Peyer's patch (tissue), 4 donors: ENCODE measurements at regions not wholly inside any gene's neighbourhood (a gene's known extent, or its start where the extent isn't known, plus 50 kb on each side); places are given as distances from the start of the nearest gene placed in this dataset.
"Not testable (repeated sequence)": the region's sequence is repeated elsewhere in the genome, so short reads cannot be mapped to it uniquely, and the experiment has no call there.

Experiments
- DNase-seq, 3 donors: peaks; one replicate each; pipeline ENCODE4 v3.0.0-alpha.2; 2017 to 2019
- H3K27ac ChIP-seq, 4 donors: fragments of 200-600 bp; sonication (generic); one replicate each; pipeline ENCODE4 v1.5.1; 2016 to 2019
- H3K27me3 ChIP-seq, 2 donors: fragments of 200-600 bp; sonication (generic); one replicate each; pipeline ENCODE4 v1.5.1; 2019
- H3K36me3 ChIP-seq, 3 donors: fragments of 200-600 bp; sonication (generic); one replicate each; pipeline ENCODE4 v1.5.1; 2016 to 2019
- H3K4me1 ChIP-seq, 4 donors: fragments of 200-600 bp; sonication (generic); one replicate each; pipeline ENCODE4 v1.5.1; 2016 to 2019
- H3K4me3 ChIP-seq, 4 donors: fragments of 200-600 bp; sonication (generic); 1 replicate in 3 of 4; 2 replicates in 1 of 4; pipeline ENCODE4 v1.5.1; 2016 to 2019; ENCODE audit warnings: mild to moderate bottlenecking in 1 of 4
- H3K9me3 ChIP-seq, 4 donors: fragments of 200-600 bp; sonication (generic); one replicate each; pipeline ENCODE4 v1.5.1; 2016 to 2019; ENCODE audit warnings: mild to moderate bottlenecking in 1 of 4
- POLR2A ChIP-seq, 2 donors: fragments of 450-650 bp; IDR thresholded peaks; one replicate each; pipeline ENCODE4 v1.5.1; 2017; ENCODE audit warnings: antibody characterized with exemption in 2 of 2, mild to moderate bottlenecking in 2 of 2, moderate library complexity in 2 of 2
- TF ChIP-seq, protein P1 (sequence below), 6 experiments: fragments of 450-650 bp in 4 of 6; fragments of 200-600 bp in 2 of 6; sonication (generic) in 1 of 6; IDR thresholded peaks; one replicate each; pipeline ENCODE4 v1.5.1; 2017 to 2019; ENCODE audit warnings: antibody characterized with exemption in 6 of 6, mild to moderate bottlenecking in 3 of 6, moderate library complexity in 1 of 6

- no peaks in the 10 kb centered on the region for H3K9me3 ChIP-seq
- no peak for DNase-seq
- H3K4me3 ChIP-seq: no peak overlapping the region
- H3K27ac ChIP-seq: no peak overlapping the region
- H3K4me1 ChIP-seq: no peaks in the 10 kb centered on the region
- no peaks in the 10 kb centered on the region for H3K36me3 ChIP-seq
- H3K27me3 ChIP-seq: no peaks in the 10 kb centered on the region
- no peak for TF ChIP-seq POLR2A (IDR thresholded peaks at IDR 0.05)
Measured at GRCh38 chr4:107423677-107424405, 296.2 kb downstream of the PAPSS1 start.

- not testable (repeated sequence) for H3K36me3 ChIP-seq, H3K9me3 ChIP-seq, H3K4me1 ChIP-seq, H3K27ac ChIP-seq, H3K27me3 ChIP-seq, DNase-seq, H3K4me3 ChIP-seq
Measured at GRCh38 chr4:107419536-107419935, 300.5 kb downstream of the PAPSS1 start.

GRCh38 chr4:107419052-107419451 is 301.0 kb downstream of the PAPSS1 start:
- H3K27ac ChIP-seq: no peak overlapping the region
- no peaks in the 10 kb centered on the region for H3K9me3 ChIP-seq
- TF ChIP-seq, protein P1, sequence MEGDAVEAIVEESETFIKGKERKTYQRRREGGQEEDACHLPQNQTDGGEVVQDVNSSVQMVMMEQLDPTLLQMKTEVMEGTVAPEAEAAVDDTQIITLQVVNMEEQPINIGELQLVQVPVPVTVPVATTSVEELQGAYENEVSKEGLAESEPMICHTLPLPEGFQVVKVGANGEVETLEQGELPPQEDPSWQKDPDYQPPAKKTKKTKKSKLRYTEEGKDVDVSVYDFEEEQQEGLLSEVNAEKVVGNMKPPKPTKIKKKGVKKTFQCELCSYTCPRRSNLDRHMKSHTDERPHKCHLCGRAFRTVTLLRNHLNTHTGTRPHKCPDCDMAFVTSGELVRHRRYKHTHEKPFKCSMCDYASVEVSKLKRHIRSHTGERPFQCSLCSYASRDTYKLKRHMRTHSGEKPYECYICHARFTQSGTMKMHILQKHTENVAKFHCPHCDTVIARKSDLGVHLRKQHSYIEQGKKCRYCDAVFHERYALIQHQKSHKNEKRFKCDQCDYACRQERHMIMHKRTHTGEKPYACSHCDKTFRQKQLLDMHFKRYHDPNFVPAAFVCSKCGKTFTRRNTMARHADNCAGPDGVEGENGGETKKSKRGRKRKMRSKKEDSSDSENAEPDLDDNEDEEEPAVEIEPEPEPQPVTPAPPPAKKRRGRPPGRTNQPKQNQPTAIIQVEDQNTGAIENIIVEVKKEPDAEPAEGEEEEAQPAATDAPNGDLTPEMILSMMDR (IDR thresholded peaks at IDR 0.05): no peak
- no peak for TF ChIP-seq POLR2A (IDR thresholded peaks at IDR 0.05)
- no peaks in the 10 kb centered on the region for H3K4me1 ChIP-seq
- no peak for DNase-seq
- H3K36me3 ChIP-seq: no peaks in the 10 kb centered on the region
- H3K27me3 ChIP-seq: no peaks in the 10 kb centered on the region
- no peak overlapping the region for H3K4me3 ChIP-seq

GRCh38 chr4:107415490-107415889 is 304.5 kb downstream of the PAPSS1 start:
- not testable (repeated sequence) for DNase-seq

DNA sequence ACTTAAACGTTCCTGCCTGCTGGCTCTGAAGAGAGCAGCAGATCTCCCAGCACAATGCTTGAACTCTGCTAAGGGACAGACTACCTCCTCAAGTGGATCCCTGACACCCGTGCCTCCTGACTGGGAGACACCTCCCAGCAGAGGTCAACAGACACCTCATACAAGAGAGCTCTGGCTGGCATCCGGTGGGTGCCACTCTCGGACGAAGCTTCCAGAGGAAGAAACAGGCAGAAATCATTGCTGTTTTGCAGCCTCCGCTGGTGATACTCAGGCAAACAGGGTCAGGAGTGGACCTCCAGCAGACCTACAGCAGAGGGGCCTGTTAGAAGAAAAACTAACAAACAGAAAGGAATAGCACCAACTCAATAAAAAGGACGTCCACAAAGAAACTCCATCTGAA is 310.2 kb downstream of the PAPSS1 start:
- H3K27ac ChIP-seq, H3K9me3 ChIP-seq, H3K27me3 ChIP-seq, DNase-seq, H3K36me3 ChIP-seq, H3K4me1 ChIP-seq, H3K4me3 ChIP-seq: not testable (repeated sequence)

More at GRCh38 chr4:107415490-107415889, 304.5 kb downstream of the PAPSS1 start:
- not testable (repeated sequence) for H3K4me1 ChIP-seq, H3K27me3 ChIP-seq, H3K27ac ChIP-seq, H3K36me3 ChIP-seq, H3K4me3 ChIP-seq, H3K9me3 ChIP-seq

- no peak overlapping the region for H3K4me3 ChIP-seq
- no peak for TF ChIP-seq POLR2A (IDR thresholded peaks at IDR 0.05)
- TF ChIP-seq, protein P1 (IDR thresholded peaks at IDR 0.05): no peak
- H3K4me1 ChIP-seq: no peaks in the 10 kb centered on the region
- DNase-seq: no peak
- no peaks in the 10 kb centered on the region for H3K9me3 ChIP-seq
- H3K36me3 ChIP-seq: no peaks in the 10 kb centered on the region
- no peaks in the 10 kb centered on the region for H3K27me3 ChIP-seq
- no peak overlapping the region for H3K27ac ChIP-seq
Measured at GRCh38 chr4:107408968-107409367, 311.1 kb downstream of the PAPSS1 start.

GRCh38 chr4:107404591-107405300 is 315.3 kb downstream of the PAPSS1 start:
- no peak for DNase-seq
- no peak for TF ChIP-seq POLR2A (IDR thresholded peaks at IDR 0.05)
- TF ChIP-seq, protein P1 (IDR thresholded peaks at IDR 0.05): no peak
- H3K36me3 ChIP-seq: no peaks in the 10 kb centered on the region

More at GRCh38 chr4:107404591-107405300, 315.3 kb downstream of the PAPSS1 start:
- H3K4me1 ChIP-seq: no peaks in the 10 kb centered on the region
- H3K27ac ChIP-seq: no peak overlapping the region
- no peak overlapping the region for H3K4me3 ChIP-seq
- no peaks in the 10 kb centered on the region for H3K9me3 ChIP-seq
- no peaks in the 10 kb centered on the region for H3K27me3 ChIP-seq
